HCEC 1CT (cell line): ENCODE measurements at regions not wholly inside any gene's neighbourhood (a gene's known extent, or its start where the extent isn't known, plus 50 kb on each side); places are given as distances from the start of the nearest gene placed in this dataset.

Experiments used
- DNase-seq: peaks from one replicate; pipeline ENCODE4 v3.0.0-alpha.2; 2017

- no peak for DNase-seq
Measured at GRCh38 chr9:11002705-11003104, 389.9 kb upstream of the PTPRD start.

- no peak for DNase-seq
Measured at GRCh38 chr9:11003836-11004235, 391.0 kb upstream of the PTPRD start.

- no peak for DNase-seq
Measured at GRCh38 chr9:11011696-11012095, 398.9 kb upstream of the PTPRD start.

DNA sequence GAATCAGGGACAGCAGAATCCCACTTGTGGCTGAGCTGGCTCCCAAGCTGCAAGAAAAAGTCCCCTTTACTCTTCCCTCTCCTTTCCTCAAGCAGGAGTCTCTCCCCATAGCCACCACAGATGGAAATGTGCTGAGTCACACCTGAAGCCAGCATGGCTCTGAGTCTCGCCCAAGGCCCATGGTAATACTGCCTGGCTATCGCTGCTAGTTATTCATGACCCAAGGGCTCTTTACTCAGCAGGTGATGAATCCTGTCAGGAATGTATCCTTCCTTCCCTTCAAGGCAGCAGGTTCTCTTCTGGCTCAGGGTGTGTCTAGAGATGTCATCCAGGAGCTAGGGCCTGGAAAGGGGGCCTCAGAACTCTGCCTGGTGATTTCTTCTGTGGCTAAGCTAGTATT lies 403.3 kb upstream of the PTPRD start:
- DNase-seq: no peak

DNA sequence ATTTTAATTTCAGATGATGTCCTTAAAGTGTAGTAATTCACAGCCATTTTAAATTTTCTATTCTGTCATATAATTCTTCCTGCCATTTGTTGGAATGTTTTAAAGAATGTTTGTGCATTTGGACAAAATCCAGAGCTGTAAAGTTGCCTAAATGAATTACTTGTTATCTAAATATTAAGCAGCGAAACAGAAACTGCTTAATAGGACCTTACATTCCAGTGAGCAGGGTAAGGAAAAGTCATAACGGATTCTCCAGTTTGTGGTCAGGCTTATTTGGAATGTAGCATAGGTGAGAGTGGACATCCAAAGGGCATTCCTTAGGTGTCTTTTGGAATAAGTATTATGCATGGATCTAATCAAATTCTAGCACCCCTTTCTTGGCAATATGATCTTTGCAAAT lies 410.4 kb upstream of the PTPRD start:
- DNase-seq: no peak

DNA sequence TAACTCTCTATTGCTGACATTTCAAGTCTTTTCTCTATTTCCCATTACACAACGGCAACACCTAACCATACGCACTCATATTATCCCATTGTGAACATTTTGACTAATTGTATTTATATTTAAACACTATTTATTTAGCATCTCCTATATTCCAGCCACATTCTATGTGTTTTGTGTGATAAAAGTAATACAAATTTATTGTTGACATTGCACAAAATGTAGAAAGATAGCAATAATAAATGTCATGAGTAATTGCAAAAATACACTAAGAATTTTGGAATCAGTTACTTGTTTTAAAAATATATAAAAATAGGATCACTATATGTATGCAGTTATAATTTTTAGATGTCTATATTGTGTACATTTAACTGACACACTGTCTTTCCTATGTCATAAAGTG lies 413.0 kb upstream of the PTPRD start:
- no peak for DNase-seq

DNA sequence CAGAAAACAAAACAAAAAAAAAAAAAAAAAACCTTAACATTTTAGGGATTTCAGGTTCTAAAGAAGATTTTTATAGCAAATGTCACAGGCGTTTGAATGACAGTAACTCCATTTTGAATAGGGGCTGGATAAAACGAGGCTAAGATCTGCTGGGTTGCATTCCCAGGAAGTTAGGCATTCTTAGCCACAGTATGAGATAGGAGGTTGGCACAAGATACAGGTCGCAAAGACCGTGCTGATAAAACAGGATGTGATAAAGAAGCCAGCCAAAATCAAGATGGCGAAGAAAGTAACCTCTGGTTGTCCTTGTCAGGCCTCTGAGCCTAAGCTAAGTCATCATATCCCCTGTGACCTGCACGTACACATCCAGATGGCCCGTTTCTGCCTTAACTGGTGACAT lies 425.6 kb upstream of the PTPRD start:
- no peak for DNase-seq

DNA sequence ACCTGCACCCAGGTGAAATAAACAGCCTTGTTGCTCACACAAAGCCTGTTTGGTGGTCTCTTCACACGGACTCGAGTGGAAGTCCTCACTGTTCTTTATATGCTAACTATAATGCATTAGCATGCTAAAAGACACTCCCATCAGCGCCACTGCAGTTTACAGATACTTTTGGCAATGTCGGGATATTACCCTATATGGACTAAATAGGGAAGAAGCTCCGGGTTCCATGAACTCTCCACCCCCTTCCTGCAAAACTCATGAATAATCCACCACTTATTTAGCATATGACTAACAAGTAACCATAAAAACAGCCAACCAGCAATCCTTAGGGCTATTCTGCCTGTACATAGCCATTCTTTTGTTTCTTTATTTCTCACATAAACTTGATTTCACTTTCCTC lies 426.2 kb upstream of the PTPRD start:
- DNase-seq: no peak

DNA sequence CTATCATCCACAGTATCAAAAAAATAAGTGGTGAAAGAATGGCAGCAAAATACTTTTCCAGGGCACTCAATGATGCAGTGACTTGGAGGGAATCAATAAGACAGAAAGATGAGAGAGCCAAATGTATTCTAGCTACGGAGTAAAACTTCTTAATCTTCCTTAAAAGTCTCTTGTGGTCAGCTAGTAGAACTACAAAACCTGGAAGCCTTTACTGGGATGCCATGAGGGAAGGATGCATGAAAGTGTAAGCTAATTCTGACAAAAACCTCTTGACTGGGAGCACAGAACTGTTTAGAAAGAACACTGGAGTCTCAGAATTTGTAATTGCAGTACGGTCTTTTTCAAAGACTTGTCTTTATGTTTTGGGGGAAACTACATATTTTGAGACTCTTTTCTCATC lies 432.8 kb upstream of the PTPRD start:
- no peak for DNase-seq

- no peak for DNase-seq
Measured at GRCh38 chr9:11063263-11063662, 450.5 kb upstream of the PTPRD start.

GRCh38 chr9:11064909-11065308 lies 452.1 kb upstream of the PTPRD start:
- DNase-seq: no peak

DNA sequence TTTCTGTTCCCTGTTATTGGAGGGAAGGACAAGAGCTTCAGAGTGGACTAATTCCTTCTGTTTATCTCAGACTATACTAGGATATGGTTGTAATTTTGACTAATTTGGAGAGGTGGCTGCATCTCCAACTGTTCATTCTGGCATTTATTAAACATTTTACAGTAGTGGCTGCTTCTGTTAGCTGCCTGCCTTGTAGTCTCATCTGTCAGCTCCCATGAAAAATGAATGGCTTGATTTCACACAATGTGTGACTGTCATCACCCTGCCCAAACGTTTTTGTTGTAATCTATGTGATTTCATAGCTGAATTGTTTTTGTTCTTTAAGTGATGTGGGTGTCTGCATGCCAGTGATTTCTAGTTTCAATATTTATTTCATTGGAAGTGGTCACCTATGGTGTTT lies 459.4 kb upstream of the PTPRD start:
- DNase-seq: no peak

DNA sequence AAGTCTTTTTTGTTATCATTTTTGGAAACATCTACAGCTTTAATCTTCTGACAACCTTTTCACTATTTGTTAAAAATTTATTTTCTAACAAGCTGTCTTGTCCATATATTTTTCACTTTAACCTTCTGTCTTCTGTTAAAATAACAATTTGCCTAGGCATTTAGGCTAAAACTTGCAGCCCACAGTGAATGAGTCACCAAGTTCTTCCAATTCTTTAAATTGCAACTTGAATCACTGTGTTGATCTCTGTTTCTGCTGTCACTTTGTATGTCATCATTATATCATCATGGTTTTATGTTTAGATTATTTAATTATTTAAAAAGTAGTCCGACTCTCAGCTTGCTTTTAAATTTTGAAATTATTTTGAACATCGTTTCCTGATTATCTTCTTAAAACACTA lies 473.8 kb upstream of the PTPRD start:
- no peak for DNase-seq

- DNase-seq: no peak
Measured at GRCh38 chr9:11088821-11089374, 476.1 kb upstream of the PTPRD start.

- no peak for DNase-seq
Measured at GRCh38 chr9:11092974-11093373, 480.2 kb upstream of the PTPRD start.

- DNase-seq: no peak
Measured at GRCh38 chr9:11097020-11097419, 484.2 kb upstream of the PTPRD start.

DNA sequence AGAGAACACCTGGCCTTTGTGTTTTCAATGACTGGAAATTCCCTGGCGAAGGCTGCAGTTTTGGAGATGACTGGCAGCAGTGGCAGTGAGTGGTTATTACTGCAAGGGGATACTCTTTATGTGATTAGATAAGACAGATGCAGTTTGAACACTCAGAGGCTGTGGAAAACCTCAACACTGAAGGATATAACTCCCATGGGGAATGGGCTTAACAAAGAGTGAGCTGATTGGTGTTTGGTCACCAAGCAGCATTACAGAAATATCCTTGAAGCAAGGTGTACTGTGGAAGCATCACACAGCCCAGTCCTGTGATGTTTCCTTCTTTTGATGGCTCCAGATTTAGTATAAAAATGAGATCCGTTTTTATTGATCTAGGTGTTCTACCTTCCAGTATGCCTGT lies 490.7 kb upstream of the PTPRD start:
- no peak for DNase-seq

DNA sequence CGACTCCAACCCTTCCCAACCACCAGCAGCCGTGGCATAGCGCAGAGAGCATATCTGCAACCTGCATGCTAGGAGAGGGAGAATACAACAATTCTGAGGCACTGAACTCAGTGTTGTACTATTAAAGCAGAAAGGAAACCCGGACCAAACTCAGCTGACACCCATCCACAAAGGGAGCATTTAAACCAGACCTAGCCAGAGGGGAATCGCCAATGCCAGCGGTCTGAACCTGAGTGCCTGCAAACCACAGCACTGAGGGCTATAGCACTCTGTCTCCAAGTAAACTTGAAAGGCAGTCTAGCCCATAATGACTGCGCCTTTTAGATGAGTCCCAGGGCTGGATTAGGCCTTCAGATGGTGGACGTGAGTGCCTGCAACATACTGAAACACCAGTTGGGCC lies 494.4 kb upstream of the PTPRD start:
- DNase-seq: no peak

GRCh38 chr9:11128156-11128555 lies 515.4 kb upstream of the PTPRD start:
- DNase-seq: no peak

DNA sequence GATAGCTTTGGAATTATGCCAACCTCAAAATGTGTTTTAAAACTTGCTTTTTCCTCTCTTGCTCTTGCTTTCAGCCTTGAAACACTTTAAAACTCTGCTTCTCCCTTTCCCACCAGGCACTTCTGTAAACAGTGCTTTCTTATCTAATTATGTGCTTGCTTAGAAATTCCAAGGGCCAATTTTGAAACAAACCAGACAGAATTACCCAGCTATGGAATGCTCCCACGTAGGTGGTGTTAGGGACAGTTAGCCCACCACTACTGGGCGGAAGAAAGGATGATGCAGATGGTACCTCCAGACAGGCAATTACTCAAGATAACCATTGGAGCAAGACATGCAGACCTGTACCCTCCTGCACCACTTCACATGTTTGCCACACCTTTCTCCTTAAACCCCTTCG lies 523.0 kb upstream of the PTPRD start:
- DNase-seq: no peak

DNA sequence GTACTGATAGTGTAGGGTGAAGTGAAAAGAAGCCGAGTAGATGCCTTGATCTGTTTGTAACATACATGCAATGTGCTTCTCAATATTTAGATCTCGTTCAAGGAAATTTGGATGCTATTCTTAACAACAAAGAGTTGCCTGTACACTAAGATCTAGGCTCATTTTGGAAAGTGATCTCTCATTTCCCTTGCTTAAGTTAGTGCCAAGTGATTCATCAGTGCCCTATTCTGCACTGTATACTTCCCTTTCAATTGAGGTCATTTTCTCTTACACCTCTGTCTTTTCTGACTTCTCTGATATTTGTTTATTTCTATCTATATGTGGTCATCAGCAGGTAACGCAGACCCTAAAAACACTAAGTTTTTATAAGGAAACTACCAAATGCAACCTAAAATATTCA lies 528.6 kb upstream of the PTPRD start:
- DNase-seq: no peak

DNA sequence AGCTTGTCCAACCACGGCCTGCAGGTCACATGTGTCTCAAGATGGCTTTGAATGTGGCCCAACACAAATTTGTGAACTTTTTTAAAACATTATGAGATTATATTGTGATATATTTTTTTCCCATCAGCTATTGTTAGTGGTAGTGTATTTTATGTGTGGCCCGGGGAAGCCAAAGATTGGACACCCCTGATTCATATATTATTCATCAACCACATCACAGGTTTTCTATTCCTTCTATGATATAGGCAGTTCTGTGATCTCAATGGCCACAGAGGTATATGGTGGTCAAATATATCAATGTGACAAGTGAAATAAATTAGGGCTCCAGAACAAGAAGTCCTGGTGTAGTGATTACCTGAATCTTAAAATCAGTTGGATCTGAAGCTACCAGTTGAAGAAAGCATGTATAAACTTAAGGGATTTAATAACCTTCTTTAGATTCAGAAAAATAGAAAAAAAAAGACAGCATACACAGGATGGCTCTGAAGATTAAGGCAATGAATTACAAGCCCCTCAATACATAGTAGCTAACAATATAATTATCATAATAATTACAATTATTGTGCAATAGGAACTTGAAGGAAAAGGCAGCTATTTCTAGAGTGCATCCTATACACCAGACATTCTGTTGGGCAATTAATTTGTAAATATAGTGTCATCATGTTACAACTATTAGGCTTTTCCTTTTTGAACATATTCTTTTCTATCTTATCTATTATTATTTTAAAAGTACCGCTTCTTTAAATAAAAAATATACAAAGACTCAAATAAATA lies 530.4 kb upstream of the PTPRD start:
- DNase-seq: no peak

DNA sequence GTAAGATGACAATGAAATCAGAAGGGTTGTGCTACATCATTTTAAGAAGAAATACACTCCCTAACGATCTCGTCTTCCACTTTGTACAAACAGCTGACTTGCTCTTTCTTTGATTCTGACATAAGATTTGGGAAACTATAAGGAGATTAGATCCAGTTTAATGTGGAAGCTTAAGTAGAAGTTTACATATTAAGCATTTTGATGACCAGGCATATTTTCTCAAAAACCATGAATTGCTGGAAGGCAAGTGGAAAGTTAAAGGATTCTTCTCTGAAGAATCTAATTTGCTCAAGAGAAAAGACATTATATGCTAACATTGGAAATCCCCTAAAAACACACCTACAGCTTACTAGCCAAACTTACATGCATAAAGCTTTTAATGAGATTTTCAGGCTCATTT lies 531.9 kb upstream of the PTPRD start:
- no peak for DNase-seq

- no peak for DNase-seq
Measured at GRCh38 chr9:11148189-11148588, 535.4 kb upstream of the PTPRD start.

- DNase-seq: no peak
Measured at GRCh38 chr9:11149065-11149464, 536.3 kb upstream of the PTPRD start.
